K562 (cell line): ENCODE measurements at regions not wholly inside any gene's neighbourhood (a gene's known extent, or its start where the extent isn't known, plus 50 kb on each side); places are given as distances from the start of the nearest gene placed in this dataset.

Source experiments
- ATAC-seq: fragments of 200-7000 bp; cut with Tn5 transposase; 3 replicates; pipeline ENCODE4 v1.9.1; 2020; ENCODE audit warnings: moderate library complexity
- BruUV-seq: library from RNA; stranded (reverse); fragments of 400-500 nt; replicated peaks from 2 replicates; lab custom pipeline; 2021; lab: Mats Ljungman, UMichigan
- CTCF ChIA-PET: fragments of 300-600 bp; formaldehyde crosslinking; extraction: SDS; loops from one replicate; lab custom pipeline; 2021; ENCODE audit warnings: low intra/inter-chr PET ratio; lab: Yijun Ruan, JAX
- POLR2A ChIA-PET: fragments of 300-600, 350-650 bp; sonication (Branson Sonifier 250); formaldehyde crosslinking; extraction: SDS; loops from one replicate; lab custom pipeline; 2021; ENCODE audit warnings: antibody characterized with exemption, inconsistent platforms; lab: Yijun Ruan, JAX
- DNase-seq, 4 experiments: peaks; one replicate each; pipeline versions ENCODE4 v3.0.0 to v3.0.0-alpha.2; 2011 to 2018; ENCODE audit warnings: low spot score in 3 of 4, mixed read lengths in 3 of 4; ENCODE audit errors: extremely low read depth in 1 of 4
- FAIRE-seq: peaks from 2 replicates; lab custom pipeline; 2011; peaks lifted over from hg19 to GRCh38; lab: Jason Lieb, UNC
- H2AFZ ChIP-seq: 2 replicates; pipeline ENCODE4 v1.6.0; 2011; ENCODE audit warnings: low read depth, low read length, control low read depth, inconsistent platforms
- H3K27ac ChIP-seq: fragments of 200-600 bp; 3 replicates; pipeline ENCODE4 v1.8.0; 2011; ENCODE audit warnings: low read depth, mild to moderate bottlenecking, control low read depth, inconsistent platforms, low read length, moderate library complexity, mixed read lengths; ENCODE audit errors: extremely low read depth
- H3K27me3 ChIP-seq, 2 experiments: fragments of 300-600 bp in 1 of 2; 2 replicates in 1 of 2; 3 replicates in 1 of 2; pipeline versions ENCODE4 v1.6.0 to v1.8.0; 2011; ENCODE audit warnings: inconsistent platforms in 2 of 2, low read length in 2 of 2, mild to moderate bottlenecking in 1 of 2, mixed read lengths in 1 of 2, moderate library complexity in 1 of 2; ENCODE audit not compliant: control insufficient read depth in 2 of 2, insufficient read depth in 2 of 2
- H3K36me3 ChIP-seq: fragments of 300-600 bp; 3 replicates; pipeline ENCODE4 v1.8.0; 2011; ENCODE audit warnings: mild to moderate bottlenecking, low read length, inconsistent platforms; ENCODE audit not compliant: control insufficient read depth, insufficient read depth
- H3K4me1 ChIP-seq, 2 experiments: fragments of 200-600 bp in 1 of 2; replicated peaks in 1 of 2; 2 replicates in 1 of 2; 3 replicates in 1 of 2; pipeline versions ENCODE4 v1.5.1 to v1.8.0; 2011; ENCODE audit warnings: inconsistent platforms in 2 of 2, low read length in 2 of 2, mild to moderate bottlenecking in 1 of 2, mixed read lengths in 1 of 2, moderate library complexity in 1 of 2; ENCODE audit not compliant: control insufficient read depth in 2 of 2, insufficient read depth in 2 of 2
- H3K4me2 ChIP-seq: 2 replicates; pipeline ENCODE4 v1.6.1; 2011; ENCODE audit warnings: low read length, control low read depth, inconsistent platforms, mixed read lengths; ENCODE audit not compliant: insufficient read depth
- H3K4me3 ChIP-seq: fragments of 200-600 bp; sonication (generic), shearing (Covaris generic); 2 replicates; pipeline ENCODE4 v1.5.1; 2016; ENCODE audit warnings: control low read depth, inconsistent platforms
- H3K79me2 ChIP-seq: fragments of 200-600 bp; 3 replicates; pipeline ENCODE4 v1.8.0; 2011; ENCODE audit warnings: low read length, inconsistent platforms; ENCODE audit not compliant: control insufficient read depth, insufficient read depth
- H3K9ac ChIP-seq, 2 experiments: 2 replicates each; pipeline versions ENCODE4 v1.6.0 to v1.6.1; 2011; ENCODE audit warnings: low read depth in 2 of 2, low read length in 2 of 2, control low read depth in 1 of 2, inconsistent platforms in 1 of 2, mild to moderate bottlenecking in 1 of 2, mixed read lengths in 1 of 2; ENCODE audit not compliant: insufficient read depth in 1 of 2
- H3K9me1 ChIP-seq: one replicate; pipeline ENCODE4 v1.6.0; 2011; ENCODE audit warnings: inconsistent platforms, mild to moderate bottlenecking, low read length, moderate library complexity; ENCODE audit not compliant: control insufficient read depth, insufficient read depth
- H3K9me3 ChIP-seq: replicated peaks from 2 replicates; pipeline ENCODE4 v1.5.1; 2011; ENCODE audit warnings: low read depth, low read length, inconsistent platforms; ENCODE audit not compliant: control insufficient read depth, insufficient read depth
- H4K20me1 ChIP-seq: replicated peaks from 2 replicates; pipeline ENCODE4 v1.6.1; 2011; ENCODE audit warnings: low read length, inconsistent platforms, mixed read lengths; ENCODE audit not compliant: control insufficient read depth, insufficient read depth
- CHCHD3 ChIP-seq: fragments of 250-450 bp; sonication (Bioruptor Pico); IDR thresholded peaks from 2 replicates; pipeline ENCODE4 v2.1.2; 2022; ENCODE audit warnings: mild to moderate bottlenecking
- HMG20A ChIP-seq: fragments of 450-650 bp; formaldehyde crosslinking; conservative IDR thresholded peaks from 2 replicates; pipeline ENCODE4 v1.4.0; 2020; ENCODE audit warnings: mild to moderate bottlenecking, mixed read lengths
- ILK ChIP-seq: fragments of 450-650 bp; IDR thresholded peaks from 2 replicates; pipeline ENCODE4 v1.6.1; 2016; ENCODE audit warnings: missing genetic modification characterization, low read depth, mild to moderate bottlenecking, missing compliant biosample characterization, moderate library complexity, borderline replicate concordance
- IRF2 ChIP-seq: sonication (generic); formaldehyde crosslinking; IDR thresholded peaks from 2 replicates; pipeline ENCODE4 v1.8.1; 2022; ENCODE audit warnings: mild to moderate bottlenecking, missing genetic modification reagents
- SIN3A ChIP-seq, 2 experiments: fragments of 150-350 bp in 1 of 2; IDR thresholded peaks; 2 replicates each; pipeline ENCODE4 v1.6.1; 2011 to 2016; ENCODE audit warnings: borderline replicate concordance in 2 of 2, low read depth in 2 of 2, low read length in 2 of 2, mild to moderate bottlenecking in 2 of 2, moderate library complexity in 2 of 2; ENCODE audit not compliant: control insufficient read depth in 1 of 2
- SMAD4 ChIP-seq: fragments of 250-450 bp; sonication (Bioruptor Pico); conservative IDR thresholded peaks from 2 replicates; pipeline ENCODE4 v1.8.0; 2021; ENCODE audit warnings: inconsistent platforms, mild to moderate bottlenecking, moderate library complexity
- ZNF311 ChIP-seq: fragments of 250-450 bp; sonication (Bioruptor Pico); IDR thresholded peaks from 2 replicates; pipeline ENCODE4 v1.4.0; 2020; ENCODE audit warnings: mild to moderate bottlenecking, moderate library complexity
- ZNF444 ChIP-seq: fragments of 250-450 bp; sonication (Bioruptor Pico); IDR thresholded peaks from 2 replicates; pipeline ENCODE4 v1.4.0; 2020; ENCODE audit warnings: mild to moderate bottlenecking, moderate library complexity
- ZNF584 ChIP-seq: fragments of 200-800 bp; sonication (Bioruptor generic); IDR thresholded peaks from 2 replicates; pipeline ENCODE4 v1.6.1; 2016; ENCODE audit warnings: low read depth, mild to moderate bottlenecking, missing genetic modification characterization, missing compliant biosample characterization
- ZNF77 ChIP-seq: fragments of 250-450 bp; sonication (Bioruptor Pico); IDR thresholded peaks from 2 replicates; pipeline ENCODE4 v1.5.0; 2020
- WGBS: fragments of 100-300 bp; shearing (Covaris generic); methylation state at CpG from one replicate; pipeline ENCODE4 v1.1.6; 2016; ENCODE audit warnings: low coverage, mixed read lengths; ENCODE audit not compliant: insufficient coverage; ENCODE audit errors: missing lambda C conversion rate; 5-methylcytosine and 5-hydroxymethylcytosine counted together
- in situ Hi-C: fragments of 300-500 bp; cut with MboI; formaldehyde crosslinking; loops from 4 replicates; pipeline ENCODE4 v1.15.0; 2018; ENCODE audit warnings: inconsistent platforms, mixed read lengths
- intact Hi-C: fragments of 100-400 bp; cut with micrococcal nuclease; formaldehyde crosslinking; loops from 2 replicates; pipeline ENCODE4 v1.14.2; 2022
- TF ChIP-seq, protein P1 (sequence below): sonication (generic); formaldehyde crosslinking; IDR thresholded peaks from 2 replicates; pipeline ENCODE4 v1.5.0; 2020; ENCODE audit warnings: missing genetic modification reagents
- TF ChIP-seq, protein P2 (sequence below): fragments of 450-650 bp; IDR thresholded peaks from 2 replicates; pipeline ENCODE4 v1.6.1; 2016; ENCODE audit warnings: missing biosample characterization, missing genetic modification characterization
- TF ChIP-seq, protein P3 (sequence below): fragments of 450-650 bp; formaldehyde crosslinking; IDR thresholded peaks from 2 replicates; pipeline ENCODE4 v1.4.0; 2020; ENCODE audit warnings: mild to moderate bottlenecking

DNA sequence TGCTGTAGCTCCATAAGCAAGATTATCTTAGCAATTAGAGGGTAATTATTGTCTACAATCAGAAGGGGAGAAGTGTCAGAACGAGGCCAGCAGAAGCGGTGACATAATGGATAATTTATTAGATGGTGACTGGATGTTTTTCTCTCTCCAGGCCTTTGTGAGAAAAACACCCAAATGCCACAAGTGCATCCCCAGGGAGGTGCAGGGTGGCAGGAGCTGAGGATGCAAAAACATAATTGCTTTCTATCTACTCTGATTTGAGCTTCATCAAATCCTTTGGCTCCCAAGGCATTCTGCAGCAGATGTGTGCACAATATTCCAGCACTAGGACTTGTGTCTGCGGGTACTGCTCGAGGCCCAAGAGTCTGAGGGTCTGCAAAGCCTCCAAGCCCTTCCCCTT is 220.1 kb upstream of the SERP2 start (continued):
- no peak for TF ChIP-seq CHCHD3

DNA sequence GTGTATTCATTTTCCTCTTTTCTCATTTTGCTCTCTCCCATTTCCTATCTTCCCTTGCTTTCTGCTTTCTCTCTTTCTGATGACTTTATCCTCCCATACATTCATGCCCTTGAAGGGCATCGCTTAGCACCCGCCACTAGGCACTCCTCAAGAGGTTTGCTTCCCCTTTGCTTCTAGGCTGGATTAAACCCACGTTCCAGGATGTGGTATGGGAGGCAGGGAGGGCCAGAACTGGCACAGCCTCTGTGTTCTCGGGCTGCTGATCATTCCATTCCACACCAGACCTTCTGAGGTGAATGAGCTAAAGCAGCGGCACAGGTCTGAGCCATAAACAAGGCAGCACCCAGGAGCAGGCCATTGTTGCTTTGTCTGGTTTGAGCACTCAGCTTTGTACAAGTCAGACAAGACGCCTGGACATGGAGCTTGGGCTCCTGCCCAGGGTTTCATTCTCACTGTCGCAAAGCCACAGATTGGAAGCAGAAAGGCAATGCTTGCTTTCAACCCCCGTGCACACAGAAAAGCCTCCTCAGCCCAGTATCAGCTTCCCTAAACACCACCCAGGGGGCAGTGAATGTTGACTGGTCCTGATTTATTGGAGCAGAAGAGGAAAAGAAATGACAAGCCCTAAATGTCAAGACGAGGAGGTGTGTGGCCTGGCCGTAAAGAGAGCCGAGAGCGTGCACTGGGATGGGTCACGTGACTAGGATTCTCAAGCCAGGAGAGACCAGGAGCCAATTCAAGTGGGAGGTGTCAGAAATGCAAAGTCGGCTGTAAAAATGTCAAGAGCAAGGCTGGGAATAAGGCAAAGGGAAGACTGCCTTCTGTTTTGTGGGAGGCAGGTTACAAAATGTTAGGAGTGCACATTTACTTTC is 218.0 kb upstream of the SERP2 start:
- ATAC-seq (no peak), FAIRE-seq (no peak), DNase-seq (peak in 2 of 4 experiments; percentile 27 to 29)
- BruUV-seq = no TSS peak
- intact Hi-C loops (no loop called here), in situ Hi-C loops (no loop called here)
- Histone ChIP-seq H3K9me1 (no peaks in the 10 kb centered on the region), H3K9me3 (no peaks in the 10 kb centered on the region), H3K36me3 (no peaks in the 10 kb centered on the region), H3K4me3 (no peak overlapping the region), H4K20me1 (no peaks in the 10 kb centered on the region), H2AFZ (0 out of 2 replicates have a peak overlapping the region, but pooled peaks have one; percentile 24), H3K9ac (no peak overlapping the region), H3K4me1 (no peaks in the 10 kb centered on the region), H3K27me3 (peaks cover 0 to 4% of the 10 kb centered on the region in 2 experiments; a peak in 2 of 5 replicates), H3K27ac (no peak overlapping the region), H3K79me2 (no peaks in the 10 kb centered on the region), H3K4me2 (no peak overlapping the region)
- ChIA-PET POLR2A (interaction anchor here (1.4 kb wide), 1 partner anchor 12 kb away, joined by 6 read pairs; no protein-coding TSS in a partner anchor), CTCF (no interaction called here)
- whole genome bisulfite sequencing = 3% methylated on average over 11 of the region's 14 CpGs
- no peak for TF ChIP-seq ILK (tag)
- no peak for TF ChIP-seq ZNF584 (CRISPR knock-in tag)
- no peak for TF ChIP-seq IRF2 (CRISPR knock-in tag)
- TF ChIP-seq, protein P1, sequence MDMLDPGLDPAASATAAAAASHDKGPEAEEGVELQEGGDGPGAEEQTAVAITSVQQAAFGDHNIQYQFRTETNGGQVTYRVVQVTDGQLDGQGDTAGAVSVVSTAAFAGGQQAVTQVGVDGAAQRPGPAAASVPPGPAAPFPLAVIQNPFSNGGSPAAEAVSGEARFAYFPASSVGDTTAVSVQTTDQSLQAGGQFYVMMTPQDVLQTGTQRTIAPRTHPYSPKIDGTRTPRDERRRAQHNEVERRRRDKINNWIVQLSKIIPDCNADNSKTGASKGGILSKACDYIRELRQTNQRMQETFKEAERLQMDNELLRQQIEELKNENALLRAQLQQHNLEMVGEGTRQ = peak; percentile 55
- TF ChIP-seq ZNF311 (CRISPR knock-in tag) = no peak
- TF ChIP-seq, protein P2, sequence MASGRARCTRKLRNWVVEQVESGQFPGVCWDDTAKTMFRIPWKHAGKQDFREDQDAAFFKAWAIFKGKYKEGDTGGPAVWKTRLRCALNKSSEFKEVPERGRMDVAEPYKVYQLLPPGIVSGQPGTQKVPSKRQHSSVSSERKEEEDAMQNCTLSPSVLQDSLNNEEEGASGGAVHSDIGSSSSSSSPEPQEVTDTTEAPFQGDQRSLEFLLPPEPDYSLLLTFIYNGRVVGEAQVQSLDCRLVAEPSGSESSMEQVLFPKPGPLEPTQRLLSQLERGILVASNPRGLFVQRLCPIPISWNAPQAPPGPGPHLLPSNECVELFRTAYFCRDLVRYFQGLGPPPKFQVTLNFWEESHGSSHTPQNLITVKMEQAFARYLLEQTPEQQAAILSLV (tag) = no peak
- TF ChIP-seq, protein P3, sequence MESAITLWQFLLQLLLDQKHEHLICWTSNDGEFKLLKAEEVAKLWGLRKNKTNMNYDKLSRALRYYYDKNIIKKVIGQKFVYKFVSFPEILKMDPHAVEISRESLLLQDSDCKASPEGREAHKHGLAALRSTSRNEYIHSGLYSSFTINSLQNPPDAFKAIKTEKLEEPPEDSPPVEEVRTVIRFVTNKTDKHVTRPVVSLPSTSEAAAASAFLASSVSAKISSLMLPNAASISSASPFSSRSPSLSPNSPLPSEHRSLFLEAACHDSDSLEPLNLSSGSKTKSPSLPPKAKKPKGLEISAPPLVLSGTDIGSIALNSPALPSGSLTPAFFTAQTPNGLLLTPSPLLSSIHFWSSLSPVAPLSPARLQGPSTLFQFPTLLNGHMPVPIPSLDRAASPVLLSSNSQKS (CRISPR knock-in tag) = no peak
- TF ChIP-seq ZNF77 = no peak
- no peak for TF ChIP-seq SIN3A (IDR thresholded peaks at IDR 0.05; ENCODE audit: borderline replicate concordance in 2 of 2, control insufficient read depth in 1 of 2, low read depth in 2 of 2, low read length in 2 of 2)
- no peak for TF ChIP-seq HMG20A (CRISPR knock-in tag)
- TF ChIP-seq SMAD4 (CRISPR knock-in tag) = no peak
- TF ChIP-seq ZNF444 = no peak
